ENCODE measurements at regions not wholly inside any gene's neighbourhood (a gene's known extent, or its start where the extent isn't known, plus 50 kb on each side); places are given as distances from the start of the nearest gene placed in this dataset.

DNA sequence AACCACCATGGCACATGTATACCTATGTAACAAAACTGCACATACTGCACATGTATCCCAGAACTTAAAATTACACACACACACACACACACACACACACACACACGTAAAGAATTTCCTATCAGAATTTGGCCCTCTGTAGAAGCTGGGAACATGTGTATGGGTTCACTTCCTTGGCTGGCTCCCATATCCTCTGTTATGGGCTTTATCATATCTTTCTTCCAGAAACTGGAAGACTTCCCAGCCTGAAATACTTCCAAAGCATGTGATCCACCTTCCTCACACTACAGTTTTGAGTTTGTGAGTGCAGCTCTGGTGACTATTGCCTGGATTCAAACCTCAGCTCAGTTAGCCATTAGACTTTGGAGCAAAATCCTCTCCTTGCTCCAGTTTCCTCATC lies 78.6 kb upstream of the GDNF start:
- TF ChIP-seq, protein P1, sequence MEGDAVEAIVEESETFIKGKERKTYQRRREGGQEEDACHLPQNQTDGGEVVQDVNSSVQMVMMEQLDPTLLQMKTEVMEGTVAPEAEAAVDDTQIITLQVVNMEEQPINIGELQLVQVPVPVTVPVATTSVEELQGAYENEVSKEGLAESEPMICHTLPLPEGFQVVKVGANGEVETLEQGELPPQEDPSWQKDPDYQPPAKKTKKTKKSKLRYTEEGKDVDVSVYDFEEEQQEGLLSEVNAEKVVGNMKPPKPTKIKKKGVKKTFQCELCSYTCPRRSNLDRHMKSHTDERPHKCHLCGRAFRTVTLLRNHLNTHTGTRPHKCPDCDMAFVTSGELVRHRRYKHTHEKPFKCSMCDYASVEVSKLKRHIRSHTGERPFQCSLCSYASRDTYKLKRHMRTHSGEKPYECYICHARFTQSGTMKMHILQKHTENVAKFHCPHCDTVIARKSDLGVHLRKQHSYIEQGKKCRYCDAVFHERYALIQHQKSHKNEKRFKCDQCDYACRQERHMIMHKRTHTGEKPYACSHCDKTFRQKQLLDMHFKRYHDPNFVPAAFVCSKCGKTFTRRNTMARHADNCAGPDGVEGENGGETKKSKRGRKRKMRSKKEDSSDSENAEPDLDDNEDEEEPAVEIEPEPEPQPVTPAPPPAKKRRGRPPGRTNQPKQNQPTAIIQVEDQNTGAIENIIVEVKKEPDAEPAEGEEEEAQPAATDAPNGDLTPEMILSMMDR (IDR thresholded peaks at IDR 0.05; ENCODE audit: low read depth, low read length, poor library complexity, severe bottlenecking): no peak
- no peak for TF ChIP-seq EZH2phosphoT487 (IDR thresholded peaks at IDR 0.05; ENCODE audit: borderline replicate concordance, low read length)

Data from DOHH2 (cell line).